HCT116 (cell line): ENCODE measurements at regions not wholly inside any gene's neighbourhood (a gene's known extent, or its start where the extent isn't known, plus 50 kb on each side); places are given as distances from the start of the nearest gene placed in this dataset.

Experiments
- ATAC-seq: fragments of 200-7000 bp; cut with Tn5 transposase; 2 replicates; pipeline ENCODE4 v1.9.1; 2020; ENCODE audit warnings: mild to moderate bottlenecking, moderate library complexity
- BruUV-seq: library from RNA; stranded (reverse); fragments of 400-500 nt; replicated peaks from 2 replicates; lab custom pipeline; 2021; lab: Mats Ljungman, UMichigan
- CTCF ChIA-PET: fragments of 300-600 bp; sonication (Branson Sonifier 250); formaldehyde crosslinking; loops from one replicate; lab custom pipeline; 2021; ENCODE audit warnings: antibody characterized with exemption; lab: Charles Lee
- POLR2A ChIA-PET: fragments of 300-600, 350-600 bp; sonication (Branson Sonifier 250); formaldehyde crosslinking; loops from one replicate; lab custom pipeline; 2021; ENCODE audit warnings: antibody characterized with exemption; lab: Charles Lee
- RAD21 ChIA-PET, 2 experiments: fragments of 300-600 bp; sonication (Branson Sonifier 250); formaldehyde crosslinking; loops; one replicate each; lab custom pipeline; 2023; ENCODE audit warnings: low total read pairs in 2 of 2; ENCODE audit not compliant: uncharacterized antibody in 2 of 2, unreplicated experiment in 2 of 2, low non-redundant PET in 1 of 2; lab: Charles Lee
- DNase-seq: peaks from one replicate; pipeline ENCODE4 v3.0.0-alpha.2; 2010; ENCODE audit warnings: low read depth, low spot score
- H2AFZ ChIP-seq: fragments of 200-600 bp; shearing (Covaris generic), sonication (generic); 2 replicates; pipeline ENCODE4 v1.6.1; 2017; ENCODE audit warnings: low read depth, mixed run types, mixed read lengths, antibody characterized with exemption, low read length; ENCODE audit not compliant: poor library complexity, severe bottlenecking
- H3K27ac ChIP-seq: 2 replicates; pipeline ENCODE4 v1.5.1; 2012; ENCODE audit warnings: low read depth, low read length
- H3K27me3 ChIP-seq: fragments of 200-600 bp; sonication (generic); 2 replicates; pipeline ENCODE4 v1.6.1; 2016; ENCODE audit warnings: mixed run types, low read length, mixed read lengths; ENCODE audit not compliant: insufficient read depth
- H3K36me3 ChIP-seq, 2 experiments: fragments of 200-500 bp in 1 of 2; fragments of 200-600 bp in 1 of 2; sonication (Bioruptor generic) in 1 of 2; sonication (generic) in 1 of 2; 2 replicates each; pipeline versions ENCODE4 v1.5.1 to v1.6.1; 2014 to 2016; ENCODE audit warnings: low read length in 2 of 2, inconsistent platforms in 1 of 2, mixed read lengths in 1 of 2, mixed run types in 1 of 2; ENCODE audit not compliant: insufficient read depth in 2 of 2, control insufficient read depth in 1 of 2
- H3K4me1 ChIP-seq, 2 experiments: fragments of 200-600 bp in 1 of 2; sonication (generic) in 1 of 2; 2 replicates each; pipeline versions ENCODE4 v1.5.1 to v1.6.1; 2012 to 2017; ENCODE audit warnings: low read length in 2 of 2, inconsistent platforms in 1 of 2, mild to moderate bottlenecking in 1 of 2, mixed read lengths in 1 of 2, mixed run types in 1 of 2, moderate library complexity in 1 of 2; ENCODE audit not compliant: insufficient read depth in 2 of 2, control insufficient read depth in 1 of 2
- H3K4me2 ChIP-seq: fragments of 200-600 bp; sonication (generic); 2 replicates; pipeline ENCODE4 v1.6.1; 2017; ENCODE audit warnings: mixed run types, low read length, mixed read lengths
- H3K4me3 ChIP-seq, 2 experiments: fragments of 200-600 bp in 1 of 2; sonication (generic) in 1 of 2; replicated peaks in 1 of 2; 2 replicates each; pipeline ENCODE4 v1.5.1; 2011 to 2016; ENCODE audit warnings: low read length in 2 of 2, control low read depth in 1 of 2, low read depth in 1 of 2, mild to moderate bottlenecking in 1 of 2, mixed read lengths in 1 of 2, mixed run types in 1 of 2
- H3K79me2 ChIP-seq: fragments of 200-600 bp; sonication (generic); 2 replicates; pipeline ENCODE4 v1.6.1; 2017; ENCODE audit warnings: mild to moderate bottlenecking, mixed run types, low read length, moderate library complexity, mixed read lengths; ENCODE audit not compliant: insufficient read depth
- H3K9ac ChIP-seq: fragments of 200-600 bp; sonication (generic); 2 replicates; pipeline ENCODE4 v1.6.1; 2016; ENCODE audit warnings: low read length, mixed read lengths
- H3K9me2 ChIP-seq: fragments of 200-600 bp; sonication (generic), shearing (Covaris generic); 2 replicates; pipeline ENCODE4 v1.6.1; 2017; ENCODE audit warnings: mixed run types, mild to moderate bottlenecking, moderate library complexity; ENCODE audit not compliant: insufficient read depth
- H3K9me3 ChIP-seq, 2 experiments: fragments of 200-500 bp in 1 of 2; fragments of 200-600 bp in 1 of 2; sonication (Bioruptor generic) in 1 of 2; sonication (generic) in 1 of 2; 2 replicates each; pipeline ENCODE4 v1.6.1; 2014 to 2017; ENCODE audit warnings: low read length in 2 of 2, mixed read lengths in 2 of 2, inconsistent platforms in 1 of 2, low read depth in 1 of 2, mild to moderate bottlenecking in 1 of 2, mixed run types in 1 of 2, moderate library complexity in 1 of 2; ENCODE audit not compliant: control insufficient read depth in 1 of 2, insufficient read depth in 1 of 2
- H4K20me1 ChIP-seq: fragments of 200-600 bp; sonication (generic), shearing (Covaris generic); 2 replicates; pipeline ENCODE4 v1.6.1; 2017; ENCODE audit warnings: mixed run types, mild to moderate bottlenecking, moderate library complexity; ENCODE audit not compliant: insufficient read depth
- EZH2 ChIP-seq: fragments of 200-600 bp; sonication (generic); IDR thresholded peaks from 2 replicates; pipeline ENCODE4 v1.6.1; 2017; ENCODE audit warnings: antibody characterized with exemption, mixed run types
- POLR2AphosphoS5 ChIP-seq: IDR thresholded peaks from 2 replicates; pipeline ENCODE4 v1.6.1; 2011; ENCODE audit warnings: mild to moderate bottlenecking, low read depth, low read length, moderate library complexity
- SIN3A ChIP-seq: IDR thresholded peaks from 2 replicates; pipeline ENCODE4 v1.6.1; 2012; ENCODE audit warnings: low read depth
- intact Hi-C: fragments of 100-400 bp; cut with micrococcal nuclease; formaldehyde crosslinking; loops from 2 replicates; pipeline ENCODE4 v1.10.0; 2022
- TF ChIP-seq, protein P1 (sequence below), 3 experiments: fragments of 200-600 bp in 1 of 3; sonication (generic) in 1 of 3; IDR thresholded peaks in 2 of 3; conservative IDR thresholded peaks in 1 of 3; 2 replicates each; pipeline ENCODE4 v1.5.1; 2012 to 2017; ENCODE audit warnings: low read depth in 2 of 3, low read length in 2 of 3, antibody characterized with exemption in 1 of 3, borderline replicate concordance in 1 of 3, control low read depth in 1 of 3, mild to moderate bottlenecking in 1 of 3, mixed read lengths in 1 of 3, mixed run types in 1 of 3, moderate library complexity in 1 of 3; ENCODE audit not compliant: insufficient read depth in 1 of 3
- TF ChIP-seq, protein P2 (sequence below): IDR thresholded peaks from 2 replicates; pipeline ENCODE4 v1.6.1; 2011; ENCODE audit warnings: mild to moderate bottlenecking, low read length, moderate library complexity; ENCODE audit not compliant: insufficient replicate concordance; ENCODE audit errors: extremely low read depth

DNA sequence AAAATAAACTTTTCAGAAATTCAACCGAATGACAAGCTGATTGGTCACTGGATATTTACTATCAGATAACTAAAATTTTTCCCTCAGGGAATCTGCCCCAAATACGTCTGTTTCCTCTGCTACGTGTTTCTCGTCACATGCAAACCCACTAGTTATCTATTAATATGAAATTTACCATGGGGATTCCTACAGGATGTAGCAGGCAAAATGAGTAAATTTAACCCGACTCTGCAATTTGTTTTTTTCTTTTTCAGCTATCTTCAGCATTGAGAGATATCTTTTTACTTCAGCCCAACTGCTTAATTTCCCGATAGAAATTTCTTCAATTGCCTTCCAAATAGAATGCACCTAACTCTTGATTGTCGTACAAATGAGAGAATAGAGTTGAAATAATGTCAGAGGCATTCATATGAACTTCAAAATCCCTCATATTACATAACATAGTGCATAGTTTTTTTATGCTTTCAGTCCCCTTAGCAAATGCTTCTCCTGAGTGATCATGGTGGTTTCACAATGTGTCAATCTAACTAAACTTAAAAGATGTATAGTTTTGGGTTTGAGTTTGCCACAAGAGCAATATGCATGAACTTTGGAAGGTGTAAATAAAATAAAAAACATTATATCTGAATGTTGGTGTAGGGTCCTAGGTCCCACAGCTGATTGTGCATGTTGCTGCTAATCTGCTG is 913.1 kb upstream of the GRIA3 start:
- no peaks in the 10 kb centered on the region for H3K9me3 ChIP-seq

DNA sequence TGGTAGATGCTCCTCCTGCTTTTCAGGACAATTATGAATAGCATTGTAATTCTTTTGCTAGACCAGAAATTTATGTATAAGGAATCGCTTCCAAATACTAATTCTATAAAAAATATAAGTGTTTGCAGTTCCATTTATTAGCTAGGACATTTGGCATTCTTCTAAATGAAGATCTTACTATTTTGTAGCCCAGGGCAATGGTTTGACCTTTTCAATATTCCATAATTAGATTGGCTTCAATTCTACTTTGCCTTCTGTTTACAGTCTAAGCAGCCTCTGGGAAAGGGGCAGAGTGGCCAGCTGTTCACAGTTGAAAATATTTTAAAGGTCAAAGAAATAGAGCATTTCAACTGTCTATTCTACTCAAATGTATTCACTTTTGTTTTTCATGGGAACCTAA is 912.1 kb upstream of the GRIA3 start:
- ChIA-PET CTCF (no interaction called here), POLR2A (no interaction called here)

More for the DNA sequence above, 913.1 kb upstream of the GRIA3 start:
- Histone ChIP-seq H3K4me1 (no peaks in the 10 kb centered on the region), H3K27me3 (no peaks in the 10 kb centered on the region), H2AFZ (no peak overlapping the region), H3K4me2 (no peak overlapping the region), H3K27ac (no peak overlapping the region), H3K4me3 (no peak overlapping the region), H4K20me1 (no peaks in the 10 kb centered on the region), H3K9ac (no peak overlapping the region), H3K79me2 (no peaks in the 10 kb centered on the region), H3K9me2 (no peaks in the 10 kb centered on the region), H3K36me3 (no peaks in the 10 kb centered on the region)
- ATAC-seq (no peak), DNase-seq (no peak)
- POLR2A ChIA-PET, result interaction anchor here (0.6 kb wide), 1 partner anchor 1507 kb away, joined by 6 read pairs; no protein-coding TSS in a partner anchor
- no TSS peak for BruUV-seq
- CTCF ChIA-PET, result no interaction called here
- TF ChIP-seq, protein P1, sequence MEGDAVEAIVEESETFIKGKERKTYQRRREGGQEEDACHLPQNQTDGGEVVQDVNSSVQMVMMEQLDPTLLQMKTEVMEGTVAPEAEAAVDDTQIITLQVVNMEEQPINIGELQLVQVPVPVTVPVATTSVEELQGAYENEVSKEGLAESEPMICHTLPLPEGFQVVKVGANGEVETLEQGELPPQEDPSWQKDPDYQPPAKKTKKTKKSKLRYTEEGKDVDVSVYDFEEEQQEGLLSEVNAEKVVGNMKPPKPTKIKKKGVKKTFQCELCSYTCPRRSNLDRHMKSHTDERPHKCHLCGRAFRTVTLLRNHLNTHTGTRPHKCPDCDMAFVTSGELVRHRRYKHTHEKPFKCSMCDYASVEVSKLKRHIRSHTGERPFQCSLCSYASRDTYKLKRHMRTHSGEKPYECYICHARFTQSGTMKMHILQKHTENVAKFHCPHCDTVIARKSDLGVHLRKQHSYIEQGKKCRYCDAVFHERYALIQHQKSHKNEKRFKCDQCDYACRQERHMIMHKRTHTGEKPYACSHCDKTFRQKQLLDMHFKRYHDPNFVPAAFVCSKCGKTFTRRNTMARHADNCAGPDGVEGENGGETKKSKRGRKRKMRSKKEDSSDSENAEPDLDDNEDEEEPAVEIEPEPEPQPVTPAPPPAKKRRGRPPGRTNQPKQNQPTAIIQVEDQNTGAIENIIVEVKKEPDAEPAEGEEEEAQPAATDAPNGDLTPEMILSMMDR (IDR thresholded peaks at IDR 0.05 in 2 of 3, conservative IDR thresholded peaks at IDR 0.05 in 1 of 3; ENCODE audit: borderline replicate concordance in 1 of 3, insufficient read depth in 1 of 3, low read depth in 2 of 3, low read length in 2 of 3), result no peak
- intact Hi-C loops, result no loop called here
- RAD21 ChIA-PET, result no interaction called here

More for the DNA sequence above, 912.1 kb upstream of the GRIA3 start:
- H2AFZ ChIP-seq, result no peak overlapping the region
- RAD21 ChIA-PET, result no interaction called here
- H3K27ac ChIP-seq, result no peak overlapping the region
- no peaks in the 10 kb centered on the region for H3K9me2 ChIP-seq
- H3K27me3 ChIP-seq, result no peaks in the 10 kb centered on the region
- H3K9me3 ChIP-seq, result no peaks in the 10 kb centered on the region
- DNase-seq, result no peak
- no peak overlapping the region for H3K4me3 ChIP-seq
- TF ChIP-seq EZH2 (no peak), POLR2AphosphoS5 (no peak), SIN3A (no peak)
- TF ChIP-seq, protein P2, sequence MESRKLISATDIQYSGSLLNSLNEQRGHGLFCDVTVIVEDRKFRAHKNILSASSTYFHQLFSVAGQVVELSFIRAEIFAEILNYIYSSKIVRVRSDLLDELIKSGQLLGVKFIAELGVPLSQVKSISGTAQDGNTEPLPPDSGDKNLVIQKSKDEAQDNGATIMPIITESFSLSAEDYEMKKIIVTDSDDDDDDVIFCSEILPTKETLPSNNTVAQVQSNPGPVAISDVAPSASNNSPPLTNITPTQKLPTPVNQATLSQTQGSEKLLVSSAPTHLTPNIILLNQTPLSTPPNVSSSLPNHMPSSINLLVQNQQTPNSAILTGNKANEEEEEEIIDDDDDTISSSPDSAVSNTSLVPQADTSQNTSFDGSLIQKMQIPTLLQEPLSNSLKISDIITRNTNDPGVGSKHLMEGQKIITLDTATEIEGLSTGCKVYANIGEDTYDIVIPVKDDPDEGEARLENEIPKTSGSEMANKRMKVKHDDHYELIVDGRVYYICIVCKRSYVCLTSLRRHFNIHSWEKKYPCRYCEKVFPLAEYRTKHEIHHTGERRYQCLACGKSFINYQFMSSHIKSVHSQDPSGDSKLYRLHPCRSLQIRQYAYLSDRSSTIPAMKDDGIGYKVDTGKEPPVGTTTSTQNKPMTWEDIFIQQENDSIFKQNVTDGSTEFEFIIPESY, result no peak
- TF ChIP-seq, all 23 proteins: peak for 0
- H3K9ac ChIP-seq, result no peak overlapping the region
- intact Hi-C loops, result no loop called here
- no peaks in the 10 kb centered on the region for H4K20me1 ChIP-seq
- no peak for ATAC-seq
- no peaks in the 10 kb centered on the region for H3K4me1 ChIP-seq
- no peaks in the 10 kb centered on the region for H3K79me2 ChIP-seq
- no peak overlapping the region for H3K4me2 ChIP-seq
- H3K36me3 ChIP-seq, result no peaks in the 10 kb centered on the region
- no TSS peak for BruUV-seq
